Mesenchymal stem cell (in vitro differentiated cells and primary cell): ENCODE measurements at regions not wholly inside any gene's neighbourhood (a gene's known extent, or its start where the extent isn't known, plus 50 kb on each side); places are given as distances from the start of the nearest gene placed in this dataset.

Source experiments
- DNase-seq: peaks from one replicate; pipeline ENCODE4 v3.0.0-alpha.2; 2013
- H2AFZ ChIP-seq: one replicate; pipeline ENCODE4 v1.6.1; 2013; ENCODE audit warnings: low read depth, mild to moderate bottlenecking, control low read depth, inconsistent platforms, low read length, moderate library complexity
- H2AK5ac ChIP-seq: 2 replicates; pipeline ENCODE4 v1.6.1; 2013; ENCODE audit warnings: low read length, moderate library complexity, mild to moderate bottlenecking, inconsistent platforms; ENCODE audit not compliant: severe bottlenecking
- H2BK120ac ChIP-seq: one replicate; pipeline ENCODE4 v1.6.1; 2013; ENCODE audit warnings: low read depth, mild to moderate bottlenecking, inconsistent platforms, low read length, moderate library complexity
- H2BK12ac ChIP-seq, 2 experiments: one replicate each; pipeline ENCODE4 v1.6.1; 2013; ENCODE audit warnings: inconsistent platforms in 2 of 2, low read length in 2 of 2, mild to moderate bottlenecking in 2 of 2, moderate library complexity in 2 of 2, control low read depth in 1 of 2
- H2BK15ac ChIP-seq: one replicate; pipeline ENCODE4 v1.6.1; 2013; ENCODE audit warnings: mild to moderate bottlenecking, low read depth, inconsistent platforms; ENCODE audit not compliant: poor library complexity, severe bottlenecking
- H2BK5ac ChIP-seq: 2 replicates; pipeline ENCODE4 v1.6.1; 2013; ENCODE audit warnings: low read depth, mild to moderate bottlenecking, low read length, control low read depth, inconsistent platforms; ENCODE audit not compliant: poor library complexity, severe bottlenecking
- H3K14ac ChIP-seq, 2 experiments: one replicate each; pipeline ENCODE4 v1.6.1; 2013; ENCODE audit warnings: inconsistent platforms in 2 of 2, low read length in 2 of 2, control low read depth in 1 of 2, mild to moderate bottlenecking in 1 of 2, moderate library complexity in 1 of 2
- H3K18ac ChIP-seq, 2 experiments: one replicate each; pipeline ENCODE4 v1.6.1; 2013; ENCODE audit warnings: inconsistent platforms in 2 of 2, low read length in 2 of 2, control low read depth in 1 of 2, low read depth in 1 of 2, mild to moderate bottlenecking in 1 of 2
- H3K23ac ChIP-seq, 2 experiments: one replicate each; pipeline ENCODE4 v1.6.1; 2013; ENCODE audit warnings: inconsistent platforms in 2 of 2, low read length in 2 of 2, mild to moderate bottlenecking in 2 of 2, moderate library complexity in 2 of 2, control low read depth in 1 of 2
- H3K27ac ChIP-seq: 2 replicates; pipeline ENCODE4 v1.5.1; 2013; ENCODE audit warnings: mild to moderate bottlenecking, moderate library complexity, low read length, control low read depth, inconsistent platforms; ENCODE audit not compliant: poor library complexity, severe bottlenecking
- H3K27me3 ChIP-seq, 2 experiments: 2 replicates each; pipeline versions ENCODE4 v1.6.1 to v1.7.0; 2013; ENCODE audit warnings: low read length in 2 of 2, mild to moderate bottlenecking in 2 of 2, moderate library complexity in 2 of 2, control low read depth in 1 of 2, inconsistent platforms in 1 of 2; ENCODE audit not compliant: control insufficient read depth in 1 of 2, insufficient read depth in 1 of 2
- H3K36me3 ChIP-seq, 2 experiments: 2 replicates each; pipeline versions ENCODE4 v1.6.1 to v1.7.0; 2013; ENCODE audit warnings: low read length in 2 of 2, control low read depth in 1 of 2, inconsistent platforms in 1 of 2, low read depth in 1 of 2, mild to moderate bottlenecking in 1 of 2; ENCODE audit not compliant: insufficient read depth in 2 of 2, control insufficient read depth in 1 of 2
- H3K4ac ChIP-seq, 2 experiments: one replicate each; pipeline ENCODE4 v1.6.1; 2013; ENCODE audit warnings: inconsistent platforms in 2 of 2, low read length in 2 of 2, mild to moderate bottlenecking in 2 of 2, moderate library complexity in 2 of 2, control low read depth in 1 of 2, low read depth in 1 of 2
- H3K4me1 ChIP-seq: 2 replicates; pipeline ENCODE4 v1.6.1; 2013; ENCODE audit warnings: low read depth, low read length, control low read depth; ENCODE audit not compliant: control insufficient read depth, insufficient read depth
- H3K4me2 ChIP-seq: 2 replicates; pipeline ENCODE4 v1.6.1; 2013; ENCODE audit warnings: low read length, mild to moderate bottlenecking, inconsistent platforms; ENCODE audit not compliant: poor library complexity, severe bottlenecking
- H3K4me3 ChIP-seq, 2 experiments: 2 replicates each; pipeline versions ENCODE4 v1.5.1 to v1.7.0; 2013; ENCODE audit warnings: low read length in 2 of 2, mild to moderate bottlenecking in 2 of 2, control low read depth in 1 of 2, low read depth in 1 of 2; ENCODE audit not compliant: insufficient read depth in 1 of 2
- H3K79me1 ChIP-seq: replicated peaks from 2 replicates; pipeline ENCODE4 v1.6.1; 2013; ENCODE audit warnings: mild to moderate bottlenecking, control low read depth, low read length, inconsistent platforms; ENCODE audit not compliant: poor library complexity, severe bottlenecking
- H3K9ac ChIP-seq: 2 replicates; pipeline ENCODE4 v1.7.0; 2013; ENCODE audit warnings: mild to moderate bottlenecking, low read length, moderate library complexity
- H3K9me3 ChIP-seq: 2 replicates; pipeline ENCODE4 v1.7.0; 2013; ENCODE audit warnings: mild to moderate bottlenecking, low read length; ENCODE audit not compliant: control insufficient read depth
- H4K8ac ChIP-seq: one replicate; pipeline ENCODE4 v1.6.1; 2013; ENCODE audit warnings: inconsistent platforms, mild to moderate bottlenecking, low read length, moderate library complexity
- H4K91ac ChIP-seq: one replicate; pipeline ENCODE4 v1.6.1; 2013; ENCODE audit warnings: mild to moderate bottlenecking, low read length, inconsistent platforms
- WGBS: methylation state at CpG from one replicate; pipeline ENCODE4 v1.1.7; 2013; ENCODE audit warnings: mixed read lengths; 5-methylcytosine and 5-hydroxymethylcytosine counted together

DNA sequence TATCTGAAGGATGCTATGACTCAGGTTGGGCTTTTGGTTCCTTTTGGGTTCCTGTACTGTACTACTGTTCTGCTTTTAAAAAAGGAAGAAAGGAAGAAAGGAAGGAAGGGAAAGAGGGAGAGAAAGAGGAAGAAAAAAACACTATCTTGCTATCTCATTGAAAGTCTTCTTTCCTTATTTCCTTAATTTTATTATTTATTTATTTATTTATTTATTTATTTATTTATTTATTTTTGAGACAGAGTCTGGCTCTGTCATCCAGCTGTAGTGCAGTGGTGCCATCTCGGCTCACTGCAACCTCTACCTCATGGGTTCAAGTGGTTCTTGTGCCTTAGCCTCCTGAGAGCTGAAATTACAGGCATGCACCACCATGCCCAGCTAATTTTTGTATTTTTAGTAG lies 198.9 kb upstream of the SOX2 start:
- H3K27me3 ChIP-seq: no peaks in the 10 kb centered on the region
- H2AFZ ChIP-seq: no peak overlapping the region
- no peak overlapping the region for H2BK5ac ChIP-seq
- no peak overlapping the region for H2BK15ac ChIP-seq
- no peaks in the 10 kb centered on the region for H3K4me1 ChIP-seq
- H3K9me3 ChIP-seq: peaks cover 3% of the 10 kb centered on the region
- H3K23ac ChIP-seq: no peak overlapping the region
- H3K27ac ChIP-seq: no peak overlapping the region
- H3K4me3 ChIP-seq: no peak overlapping the region
- H3K14ac ChIP-seq: no peak overlapping the region
- no peak overlapping the region for H3K4ac ChIP-seq
- no peaks in the 10 kb centered on the region for H3K79me1 ChIP-seq
- no peak overlapping the region for H4K8ac ChIP-seq
- no peak overlapping the region for H3K4me2 ChIP-seq
- H3K9ac ChIP-seq: no peak overlapping the region
- no peak overlapping the region for H2BK120ac ChIP-seq
- no peak for DNase-seq
- no peak overlapping the region for H2BK12ac ChIP-seq
- H3K18ac ChIP-seq: no peak overlapping the region
- no peak overlapping the region for H2AK5ac ChIP-seq
- no peaks in the 10 kb centered on the region for H3K36me3 ChIP-seq
- no peak overlapping the region for H4K91ac ChIP-seq
- WGBS: 60% methylated on average over 1 of the region's 1 CpG

- Histone ChIP-seq H3K9ac (no peak overlapping the region), H3K27ac (no peak overlapping the region), H3K18ac (no peak overlapping the region), H3K79me1 (no peaks in the 10 kb centered on the region), H3K4me3 (no peak overlapping the region), H3K23ac (no peak overlapping the region), H3K4ac (no peak overlapping the region), H3K4me2 (no peak overlapping the region), H2BK12ac (no peak overlapping the region), H3K9me3 (peaks cover 3% of the 10 kb centered on the region), H4K91ac (no peak overlapping the region), H2BK120ac (no peak overlapping the region), H3K4me1 (no peaks in the 10 kb centered on the region), H3K36me3 (no peaks in the 10 kb centered on the region), H2BK15ac (no peak overlapping the region), H4K8ac (no peak overlapping the region), H2AK5ac (no peak overlapping the region), H2AFZ (no peak overlapping the region), H2BK5ac (no peak overlapping the region), H3K14ac (no peak overlapping the region), H3K27me3 (no peaks in the 10 kb centered on the region)
- no peak for DNase-seq
- WGBS: 56% methylated on average over 3 of the region's 3 CpGs
These were observed 201.2 kb upstream of the SOX2 start for GRCh38 chr3:181510500-181510899.

DNA sequence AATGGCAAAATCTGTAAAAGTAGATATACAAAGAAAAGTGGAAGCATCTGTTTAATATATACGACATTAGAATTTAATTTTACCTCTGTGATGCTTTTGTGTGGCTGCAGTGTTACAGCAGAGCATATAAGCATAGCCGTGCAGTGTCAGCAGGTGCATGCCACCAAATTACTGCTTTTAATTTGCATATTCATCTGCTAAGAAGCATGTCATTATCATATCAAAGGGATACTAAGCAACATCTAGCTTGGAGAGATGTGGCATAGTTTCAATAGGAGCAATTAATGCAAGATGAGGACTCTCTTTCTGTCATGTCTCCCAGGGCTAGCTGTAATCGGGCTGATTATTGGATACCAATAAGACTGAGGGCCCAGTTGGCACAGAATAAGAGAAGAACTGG lies 214.4 kb upstream of the SOX2 start:
- no peak for DNase-seq
- Histone ChIP-seq H2AFZ (no peak overlapping the region), H3K27ac (no peak overlapping the region), H3K9me3 (no peaks in the 10 kb centered on the region), H3K36me3 (no peaks in the 10 kb centered on the region), H3K4me2 (no peak overlapping the region), H4K91ac (no peak overlapping the region), H3K4me3 (no peak overlapping the region), H3K4ac (no peak overlapping the region), H2BK15ac (no peak overlapping the region), H3K79me1 (no peaks in the 10 kb centered on the region), H2BK12ac (no peak overlapping the region), H2BK5ac (no peak overlapping the region), H3K9ac (no peak overlapping the region), H2AK5ac (no peak overlapping the region), H4K8ac (no peak overlapping the region), H3K27me3 (no peaks in the 10 kb centered on the region), H2BK120ac (no peak overlapping the region), H3K23ac (no peak overlapping the region), H3K18ac (no peak overlapping the region), H3K4me1 (no peaks in the 10 kb centered on the region), H3K14ac (no peak overlapping the region)
- WGBS: 78% methylated on average over 2 of the region's 3 CpGs

DNA sequence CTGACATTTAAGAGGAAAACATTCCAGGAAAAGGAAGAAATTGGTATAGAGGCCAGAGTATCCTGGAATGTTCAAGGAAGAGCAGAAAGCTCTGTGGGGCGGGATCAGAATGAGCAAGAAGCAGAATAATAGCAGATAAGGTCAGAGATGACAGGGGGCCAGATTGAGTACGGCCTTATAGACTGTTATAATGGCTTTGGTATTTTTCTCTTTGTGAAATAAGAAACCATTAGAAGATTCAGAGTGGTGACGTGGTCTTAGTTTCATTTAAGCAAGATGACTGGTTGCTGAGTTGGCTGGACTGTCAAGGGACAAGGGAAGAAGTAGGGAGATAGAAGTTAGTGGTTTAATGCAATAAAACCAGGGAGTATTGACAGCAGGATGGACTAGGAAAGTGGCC lies 218.3 kb upstream of the SOX2 start:
- Histone ChIP-seq H3K4ac (no peak overlapping the region), H3K23ac (no peak overlapping the region), H3K27me3 (no peaks in the 10 kb centered on the region), H3K9me3 (no peaks in the 10 kb centered on the region), H3K79me1 (no peaks in the 10 kb centered on the region), H2BK12ac (no peak overlapping the region), H3K27ac (no peak overlapping the region), H3K14ac (no peak overlapping the region), H4K8ac (no peak overlapping the region), H3K4me2 (no peak overlapping the region), H2BK5ac (no peak overlapping the region), H2AFZ (no peak overlapping the region), H4K91ac (no peak overlapping the region), H3K4me1 (no peaks in the 10 kb centered on the region), H3K4me3 (no peak overlapping the region), H3K9ac (no peak overlapping the region), H2BK15ac (no peak overlapping the region), H3K18ac (no peak overlapping the region), H3K36me3 (no peaks in the 10 kb centered on the region), H2AK5ac (no peak overlapping the region), H2BK120ac (no peak overlapping the region)
- no peak for DNase-seq
- WGBS: 52% methylated on average over 3 of the region's 3 CpGs
